ENCODE measurements at regions not wholly inside any gene's neighbourhood (a gene's known extent, or its start where the extent isn't known, plus 50 kb on each side); places are given as distances from the start of the nearest gene placed in this dataset.

DNA sequence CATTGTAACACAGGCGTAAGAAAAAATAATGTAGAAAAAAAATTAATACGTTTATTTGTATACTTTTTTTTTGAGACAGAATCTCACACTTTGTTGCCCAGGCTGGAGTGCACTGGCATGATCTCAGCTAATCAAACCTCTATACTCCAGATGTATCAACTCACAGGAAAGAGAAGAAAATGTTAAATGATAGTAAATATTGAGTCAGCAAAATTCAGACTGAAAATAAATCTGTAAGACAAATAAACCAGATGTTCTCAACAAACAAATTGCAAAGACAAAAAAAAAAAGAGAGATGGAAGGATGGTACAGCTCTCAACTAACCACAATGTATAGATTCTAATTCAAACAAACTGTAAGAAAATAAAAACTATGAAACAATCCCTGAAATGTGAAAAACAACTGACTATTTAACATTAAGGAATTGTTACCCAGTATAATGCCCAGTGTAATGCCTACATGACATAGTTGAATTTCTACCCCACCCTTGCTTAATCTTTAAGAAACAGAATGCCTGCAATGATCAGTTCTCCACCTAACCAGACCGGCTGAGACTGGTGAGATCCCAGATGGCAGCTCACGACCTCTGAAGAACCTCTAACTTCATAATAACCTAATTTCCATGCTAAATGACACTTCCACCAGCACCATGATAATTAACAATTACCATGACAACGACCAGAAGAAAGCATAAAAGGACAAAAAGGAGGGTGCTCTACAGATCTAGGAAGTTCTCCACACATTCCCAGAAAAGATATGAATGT lies 272.0 kb upstream of the GNAI1 start:
- no peak for DNase-seq

DNA sequence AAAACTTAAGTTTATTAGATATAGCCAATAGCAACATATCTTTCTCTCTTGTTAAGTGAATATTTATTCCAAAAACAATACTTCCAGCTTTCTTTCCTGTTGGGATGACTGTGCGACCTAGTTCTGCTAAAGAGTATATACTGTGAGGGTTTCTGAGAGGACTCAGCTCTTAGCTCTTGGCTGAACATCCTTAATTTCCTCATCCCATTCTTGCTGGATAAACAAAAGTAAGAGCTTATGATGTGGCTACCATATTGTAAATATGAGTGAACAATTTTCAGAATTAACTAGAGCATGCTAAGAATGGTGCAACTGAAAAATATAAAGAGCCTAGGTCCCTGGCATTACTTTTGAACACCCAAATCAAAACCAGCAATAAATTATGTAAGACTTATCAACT lies 279.5 kb upstream of the GNAI1 start:
- DNase-seq = no peak

- no peak for DNase-seq
Observed at GRCh38 chr7:79854621-79855020, 280.0 kb upstream of the GNAI1 start.

- no peak for DNase-seq
Observed at GRCh38 chr7:79837915-79838314, 296.7 kb upstream of the GNAI1 start.

GRCh38 chr7:79833616-79834015 lies 301.0 kb upstream of the GNAI1 start:
- no peak for DNase-seq

GRCh38 chr7:79828866-79829265 lies 305.8 kb upstream of the GNAI1 start:
- no peak for DNase-seq

GRCh38 chr7:79823246-79823951 lies 311.2 kb upstream of the GNAI1 start:
- no peak for DNase-seq

GRCh38 chr7:79822620-79823240 lies 311.9 kb upstream of the GNAI1 start:
- DNase-seq = no peak

DNA sequence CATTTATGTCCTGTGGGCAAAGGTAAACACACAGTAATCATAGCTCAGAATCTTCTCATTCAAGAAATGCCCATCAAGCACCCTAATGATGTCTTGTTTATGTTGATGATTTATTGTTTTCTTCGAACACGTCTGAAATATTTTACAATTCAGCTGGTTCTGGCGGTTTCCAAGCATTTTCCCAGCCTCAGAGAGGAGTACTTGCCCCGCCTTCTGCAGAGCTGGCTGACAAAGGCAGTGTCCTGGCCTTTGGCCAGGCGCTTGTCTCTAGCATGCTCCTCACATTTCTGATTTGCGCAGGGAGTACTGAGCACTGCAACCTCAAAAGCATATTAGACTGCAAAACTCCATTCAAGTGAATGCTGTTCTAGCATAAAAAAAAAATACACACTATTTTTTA lies 314.2 kb upstream of the GNAI1 start:
- peak; percentile 77 for DNase-seq

DNA sequence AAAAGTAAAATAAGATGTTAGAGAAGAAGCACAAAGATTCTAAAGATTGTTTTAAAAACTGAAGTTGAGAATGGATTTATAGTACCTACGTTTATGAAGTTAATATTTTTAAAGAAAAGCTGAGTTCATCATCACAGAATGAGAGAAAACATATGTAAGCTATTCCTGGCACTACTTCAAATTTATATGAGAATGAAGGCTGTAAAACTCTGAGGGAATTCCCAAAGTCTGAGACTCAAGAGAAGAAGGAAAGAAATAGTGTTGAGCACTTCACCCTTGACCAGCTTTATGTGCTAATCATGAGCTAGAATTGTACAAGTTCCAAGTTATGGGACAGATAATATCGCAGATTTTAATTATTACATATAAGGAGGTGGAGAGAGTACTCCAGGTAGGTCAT lies 323.7 kb upstream of the GNAI1 start:
- no peak for DNase-seq

DNA sequence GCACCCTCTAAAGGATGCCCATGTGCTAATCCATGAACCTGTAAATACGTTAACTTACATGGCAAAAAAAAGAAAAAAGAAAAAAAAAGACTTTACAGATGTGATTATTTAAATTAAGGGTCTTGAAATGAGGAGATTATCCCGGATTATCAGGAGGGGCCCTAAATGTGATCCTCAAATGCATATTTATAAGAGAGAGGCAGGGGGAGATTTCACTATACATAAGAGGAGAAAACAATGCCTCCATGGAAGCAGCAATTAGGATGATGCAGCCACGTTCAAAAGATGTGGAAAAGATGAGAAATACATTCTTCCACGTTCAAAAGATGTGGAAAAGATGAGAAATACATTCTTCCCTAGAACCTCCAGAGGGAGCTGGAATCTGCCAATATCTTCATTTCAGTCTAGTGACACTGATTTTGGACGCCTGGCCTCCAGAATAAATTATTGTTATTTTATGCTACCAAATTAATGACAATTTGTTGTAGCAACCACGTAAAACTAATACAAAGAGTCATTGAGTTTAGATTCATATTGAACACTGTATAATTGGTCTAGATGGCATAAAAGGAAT lies 328.4 kb upstream of the GNAI1 start:
- DNase-seq = no peak

DNA sequence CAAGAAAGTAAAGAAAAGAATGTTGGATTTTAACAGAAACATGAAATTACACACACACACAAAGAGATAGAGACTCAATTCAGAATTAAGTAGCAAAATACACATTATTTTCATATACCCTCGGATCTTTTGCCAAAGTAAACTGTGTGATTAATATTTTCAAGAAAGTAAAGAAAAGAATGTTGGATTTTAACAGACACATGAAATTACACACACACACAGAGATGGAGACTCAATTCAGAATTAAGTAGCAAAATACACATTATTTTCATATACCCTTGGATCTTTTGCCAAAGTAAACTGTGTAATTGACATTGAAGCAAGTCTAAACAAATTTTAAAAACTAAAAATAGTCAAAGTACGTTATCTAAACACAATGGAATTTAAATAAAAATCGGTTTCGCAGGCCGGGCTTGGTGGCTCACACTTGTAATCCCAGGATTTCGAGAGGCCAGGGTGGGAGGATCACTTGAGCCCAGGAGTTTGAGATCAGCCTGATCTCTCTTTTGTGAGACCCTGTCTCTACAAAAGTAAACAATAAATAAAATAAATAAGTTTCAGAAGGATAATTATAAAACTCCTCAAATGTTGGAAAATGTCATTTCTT lies 337.3 kb upstream of the MAGI2 start:
- DNase-seq = no peak

GRCh38 chr7:79789584-79790345 lies 336.3 kb upstream of the MAGI2 start:
- DNase-seq = peak; percentile 68

- no peak for DNase-seq
Observed at GRCh38 chr7:79787623-79788022, 334.2 kb upstream of the MAGI2 start.

DNA sequence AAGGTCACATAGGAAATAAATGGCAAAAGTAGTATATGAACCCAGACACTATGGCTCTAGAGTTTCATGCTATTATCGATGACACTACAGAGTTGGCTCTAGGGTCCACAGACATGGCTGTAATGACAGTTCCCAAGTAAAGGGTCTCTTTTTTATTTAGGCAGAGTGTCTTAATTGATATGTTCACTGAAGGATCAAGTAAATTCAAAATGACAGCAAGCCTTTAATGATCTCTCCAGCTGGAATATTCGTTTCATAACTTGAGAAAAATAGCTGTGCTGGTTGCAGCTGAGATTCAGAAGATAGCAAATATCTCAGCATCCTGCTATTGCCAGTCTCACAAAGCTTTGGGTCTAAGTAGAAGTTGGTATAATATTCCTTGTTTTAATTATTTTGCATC lies 333.6 kb upstream of the MAGI2 start:
- DNase-seq = no peak

GRCh38 chr7:79786187-79786586 lies 332.7 kb upstream of the MAGI2 start:
- DNase-seq = no peak

DNA sequence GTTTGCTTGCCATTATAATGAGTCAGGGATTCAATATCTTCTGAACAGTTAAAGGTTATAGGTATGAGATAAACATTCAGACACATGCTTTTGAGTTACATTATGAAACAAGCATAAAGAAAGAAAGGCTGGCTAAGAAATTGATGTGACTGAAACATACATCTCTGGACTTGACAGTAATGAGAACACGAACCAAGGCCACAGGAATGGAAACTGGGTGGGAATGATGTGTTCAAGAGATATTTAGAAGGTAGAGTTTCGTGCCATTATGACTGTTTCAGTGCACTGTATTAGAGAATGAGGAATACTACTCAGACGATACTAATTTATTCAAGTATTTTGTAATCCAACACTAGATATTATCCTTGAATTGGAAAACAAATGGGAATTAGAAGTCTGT lies 332.1 kb upstream of the MAGI2 start:
- no peak for DNase-seq

DNA sequence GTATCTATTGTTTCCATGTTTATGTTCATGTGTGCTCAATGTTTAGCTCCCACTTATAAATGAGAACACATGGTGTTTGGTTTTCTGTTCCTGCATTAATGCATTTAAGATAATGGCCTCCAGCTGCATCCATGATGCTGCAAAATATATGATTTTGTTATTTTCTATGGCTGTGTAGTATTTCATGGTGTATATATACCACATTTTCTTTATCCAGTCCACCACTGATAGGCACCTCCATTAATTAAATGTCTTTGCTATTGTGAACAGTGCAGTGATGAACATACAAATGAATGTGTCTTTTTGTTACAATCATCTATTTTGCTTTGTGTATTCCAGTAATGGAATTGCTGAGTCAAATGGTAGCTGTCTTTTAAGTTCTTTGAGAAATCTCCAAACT lies 329.4 kb upstream of the MAGI2 start:
- no peak for DNase-seq

DNA sequence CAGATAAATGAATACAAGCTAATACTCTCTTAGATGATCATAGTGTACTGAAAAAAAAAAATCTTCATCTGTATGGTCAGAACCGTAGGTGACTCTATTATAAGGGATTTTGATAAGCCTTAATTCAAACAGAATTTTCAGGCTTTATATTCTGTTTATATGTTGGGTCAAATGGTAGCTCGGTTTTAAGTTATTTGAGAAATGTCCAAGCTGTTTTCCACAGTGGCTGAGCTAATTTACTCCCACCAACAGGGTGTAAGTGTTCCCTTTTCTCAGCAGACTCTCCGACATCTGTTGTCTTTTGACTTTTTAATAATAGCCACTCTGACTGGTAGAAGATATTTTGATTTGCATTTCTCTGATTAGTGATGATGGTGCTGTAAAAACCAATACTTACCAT lies 328.8 kb upstream of the MAGI2 start:
- DNase-seq = no peak

- DNase-seq = no peak
Observed at GRCh38 chr7:79781716-79782115, 328.2 kb upstream of the MAGI2 start.

DNA sequence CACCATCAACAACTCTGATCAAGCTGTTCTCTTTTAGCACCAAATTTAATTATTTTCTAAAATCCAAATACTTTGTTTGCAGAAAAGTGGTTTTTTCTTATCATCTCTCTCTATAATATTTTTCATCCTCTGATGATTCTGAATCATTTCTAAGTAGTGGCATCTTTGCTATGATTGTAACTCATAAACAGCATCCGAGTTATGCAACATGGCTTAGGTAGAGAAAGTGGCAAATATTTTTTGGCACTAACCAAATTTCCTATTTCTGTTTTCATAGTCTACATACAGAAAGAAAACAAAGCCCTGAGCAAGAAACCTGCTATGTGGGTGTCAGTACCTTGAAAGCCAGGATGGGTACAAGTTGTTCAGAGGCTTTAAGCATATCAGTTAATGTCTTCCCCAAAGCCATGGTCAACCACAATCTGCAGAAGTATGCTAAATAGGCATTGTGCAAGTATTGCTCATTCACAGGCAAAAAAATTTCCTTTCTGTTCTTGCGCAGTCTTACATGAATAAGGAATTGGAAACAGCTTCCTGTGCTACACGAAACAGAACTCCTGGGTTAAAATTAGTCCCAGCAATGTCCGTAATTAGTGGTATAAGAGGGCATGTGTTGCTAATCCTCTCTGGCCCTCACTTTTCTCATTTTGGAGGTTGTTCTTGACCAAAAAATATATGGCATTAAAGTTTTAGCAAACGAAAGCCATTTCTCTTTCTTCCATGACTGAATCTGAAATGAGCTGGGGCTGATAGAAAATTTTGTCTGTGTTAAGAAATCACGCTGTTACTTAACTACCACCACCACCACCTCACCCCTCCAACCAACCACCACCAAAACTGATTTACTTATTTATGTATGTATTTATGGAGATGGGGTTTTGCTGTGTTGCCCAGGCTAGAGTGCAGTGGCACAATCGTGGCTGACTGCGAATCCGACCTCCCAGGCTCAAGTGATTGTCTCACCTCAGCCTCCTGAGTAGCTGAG lies 325.6 kb upstream of the MAGI2 start:
- no peak for DNase-seq
